ENCODE measurements at regions not wholly inside any gene's neighbourhood (a gene's known extent, or its start where the extent isn't known, plus 50 kb on each side); places are given as distances from the start of the nearest gene placed in this dataset.

DNA sequence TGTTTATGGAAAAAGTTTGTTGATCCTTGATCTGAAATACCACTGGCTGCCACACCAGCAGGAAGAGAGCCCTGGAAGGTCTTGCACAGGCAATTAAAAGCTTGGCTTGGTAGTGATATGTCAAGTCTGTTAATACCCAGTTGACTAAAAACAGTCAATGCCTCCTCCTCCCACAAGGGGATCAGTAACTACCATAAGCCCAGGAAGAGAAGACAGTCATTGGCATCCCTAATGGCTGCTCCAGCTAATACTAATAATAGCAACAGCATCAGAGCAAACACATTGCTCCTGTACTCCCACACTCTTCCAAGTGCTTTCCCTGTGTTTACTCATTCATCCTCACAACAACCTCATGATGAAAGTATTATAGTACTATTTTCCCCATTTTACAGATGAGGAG lies 528.6 kb downstream of the TAFA4 start:
- TF ChIP-seq EP300 (IDR thresholded peaks at IDR 0.05) (no peak), POLR2AphosphoS5 (IDR thresholded peaks at IDR 0.05) (peak in 2 of 4 donors; percentile 12 to 41)
- intact Hi-C loops (cut with DNase I), result no loop called here

GRCh38 chr3:68402235-68402918 lies 530.0 kb downstream of the TAFA4 start:
- peak overlapping the region in 3 of 4 donors; percentile 36 to 37 (median 36) for H3K27ac ChIP-seq
- H3K4me3 ChIP-seq, result no peak overlapping the region
- no peaks in the 10 kb centered on the region for H3K36me3 ChIP-seq
- H3K9me3 ChIP-seq, result no peaks in the 10 kb centered on the region
- no peak for DNase-seq
- peaks cover 0 to 30% (median 27%) of the 10 kb centered on the region in 4 donors for H3K4me1 ChIP-seq
- no peaks in the 10 kb centered on the region for H3K27me3 ChIP-seq
- 70 to 71% methylated on average over 6 of the region's 6 CpGs for WGBS, 2 donors
- TF ChIP-seq EP300 (IDR thresholded peaks at IDR 0.05) (no peak), POLR2AphosphoS5 (IDR thresholded peaks at IDR 0.05) (peak in 2 of 4 donors; percentile 79 to 82)
- intact Hi-C loops (cut with DNase I), result no loop called here

More for the DNA sequence above, 528.6 kb downstream of the TAFA4 start:
- no peaks in the 10 kb centered on the region for H3K36me3 ChIP-seq
- peak overlapping the region in 2 of 4 donors; percentile 36 to 37 for H3K27ac ChIP-seq
- H3K4me1 ChIP-seq, result peaks cover 0 to 30% (median 27%) of the 10 kb centered on the region in 4 donors
- no peaks in the 10 kb centered on the region for H3K9me3 ChIP-seq
- H3K27me3 ChIP-seq, result no peaks in the 10 kb centered on the region
- H3K4me3 ChIP-seq, result no peak overlapping the region
- no peak for DNase-seq

DNA sequence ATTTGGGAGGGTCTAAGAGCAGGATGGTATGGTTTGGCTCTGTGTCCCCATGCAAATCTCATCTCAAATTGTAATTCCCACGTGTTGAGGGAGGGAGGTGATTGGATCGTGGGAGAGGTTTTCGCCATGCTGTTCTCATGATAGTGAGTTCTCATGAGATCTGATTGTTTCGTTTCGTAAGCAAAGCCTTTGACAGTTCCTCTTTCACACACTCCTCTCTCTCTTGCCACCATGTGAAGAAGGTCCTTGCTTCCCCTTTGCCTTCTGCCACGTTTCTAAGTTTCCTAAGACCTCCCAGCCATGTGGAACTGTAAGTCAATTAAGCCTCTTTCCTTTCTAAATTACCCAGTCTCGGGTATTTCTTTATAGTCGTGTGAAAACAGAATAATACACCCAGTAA lies 553.7 kb downstream of the TAFA4 start:
- H3K27me3 ChIP-seq, result no peaks in the 10 kb centered on the region
- no peaks in the 10 kb centered on the region for H3K9me3 ChIP-seq
- H3K4me1 ChIP-seq, result no peaks in the 10 kb centered on the region
- intact Hi-C loops (cut with DNase I), result no loop called here
- H3K4me3 ChIP-seq, result no peak overlapping the region
- 79 to 80% methylated on average over 8 of the region's 8 CpGs for WGBS, 2 donors
- H3K36me3 ChIP-seq, result no peaks in the 10 kb centered on the region
- TF ChIP-seq EP300 (IDR thresholded peaks at IDR 0.05) (no peak), POLR2A (IDR thresholded peaks at IDR 0.05) (no peak), POLR2AphosphoS5 (IDR thresholded peaks at IDR 0.05) (no peak)
- TF ChIP-seq, protein P1, sequence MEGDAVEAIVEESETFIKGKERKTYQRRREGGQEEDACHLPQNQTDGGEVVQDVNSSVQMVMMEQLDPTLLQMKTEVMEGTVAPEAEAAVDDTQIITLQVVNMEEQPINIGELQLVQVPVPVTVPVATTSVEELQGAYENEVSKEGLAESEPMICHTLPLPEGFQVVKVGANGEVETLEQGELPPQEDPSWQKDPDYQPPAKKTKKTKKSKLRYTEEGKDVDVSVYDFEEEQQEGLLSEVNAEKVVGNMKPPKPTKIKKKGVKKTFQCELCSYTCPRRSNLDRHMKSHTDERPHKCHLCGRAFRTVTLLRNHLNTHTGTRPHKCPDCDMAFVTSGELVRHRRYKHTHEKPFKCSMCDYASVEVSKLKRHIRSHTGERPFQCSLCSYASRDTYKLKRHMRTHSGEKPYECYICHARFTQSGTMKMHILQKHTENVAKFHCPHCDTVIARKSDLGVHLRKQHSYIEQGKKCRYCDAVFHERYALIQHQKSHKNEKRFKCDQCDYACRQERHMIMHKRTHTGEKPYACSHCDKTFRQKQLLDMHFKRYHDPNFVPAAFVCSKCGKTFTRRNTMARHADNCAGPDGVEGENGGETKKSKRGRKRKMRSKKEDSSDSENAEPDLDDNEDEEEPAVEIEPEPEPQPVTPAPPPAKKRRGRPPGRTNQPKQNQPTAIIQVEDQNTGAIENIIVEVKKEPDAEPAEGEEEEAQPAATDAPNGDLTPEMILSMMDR (IDR thresholded peaks at IDR 0.05), result no peak
- no peak for DNase-seq
- H3K27ac ChIP-seq, result no peak overlapping the region

GRCh38 chr3:68373727-68374126 lies 558.6 kb downstream of the TAFA4 start:
- H3K27me3 ChIP-seq, result no peaks in the 10 kb centered on the region
- no peaks in the 10 kb centered on the region for H3K36me3 ChIP-seq
- intact Hi-C loops (cut with DNase I), result no loop called here
- H3K4me1 ChIP-seq, result no peaks in the 10 kb centered on the region
- no peaks in the 10 kb centered on the region for H3K9me3 ChIP-seq
- TF ChIP-seq, protein P1 (IDR thresholded peaks at IDR 0.05), result no peak
- TF ChIP-seq POLR2AphosphoS5 (IDR thresholded peaks at IDR 0.05), result no peak
- no peak for TF ChIP-seq EP300 (IDR thresholded peaks at IDR 0.05)
- TF ChIP-seq POLR2A (IDR thresholded peaks at IDR 0.05), result no peak
- WGBS, 2 donors, result 25 to 60% methylated on average over 3 of the region's 3 CpGs
- no peak overlapping the region for H3K27ac ChIP-seq
- H3K4me3 ChIP-seq, result no peak overlapping the region
- DNase-seq, result no peak

- DNase-seq, result no peak
- TF ChIP-seq POLR2AphosphoS5 (IDR thresholded peaks at IDR 0.05) (no peak), POLR2A (IDR thresholded peaks at IDR 0.05) (no peak)
- intact Hi-C loops (cut with DNase I), result no loop called here
- WGBS, 2 donors, result 93 to 96% methylated on average over 3 of the region's 3 CpGs
- Histone ChIP-seq H3K9me3 (no peaks in the 10 kb centered on the region), H3K27me3 (no peaks in the 10 kb centered on the region), H3K4me1 (no peaks in the 10 kb centered on the region), H3K27ac (no peak overlapping the region), H3K4me3 (no peak overlapping the region), H3K36me3 (no peaks in the 10 kb centered on the region)
These were observed 568.6 kb downstream of the TAFA4 start for GRCh38 chr3:68363796-68364195.

GRCh38 chr3:68360492-68360891 lies 571.9 kb downstream of the TAFA4 start:
- Histone ChIP-seq H3K36me3 (no peaks in the 10 kb centered on the region), H3K9me3 (no peaks in the 10 kb centered on the region), H3K27ac (no peak overlapping the region), H3K4me3 (no peak overlapping the region), H3K4me1 (no peaks in the 10 kb centered on the region), H3K27me3 (no peaks in the 10 kb centered on the region)
- WGBS, 2 donors, result 88 to 95% methylated on average over 2 of the region's 2 CpGs
- no peak for DNase-seq
- TF ChIP-seq POLR2AphosphoS5 (IDR thresholded peaks at IDR 0.05) (no peak), EP300 (IDR thresholded peaks at IDR 0.05) (no peak), POLR2A (IDR thresholded peaks at IDR 0.05) (no peak)
- TF ChIP-seq, protein P1 (IDR thresholded peaks at IDR 0.05), result no peak
- intact Hi-C loops (cut with DNase I), result no loop called here

Data from sigmoid colon (tissue), 6 donors.